Putamen (tissue), 1 donor: ENCODE measurements at regions not wholly inside any gene's neighbourhood (a gene's known extent, or its start where the extent isn't known, plus 50 kb on each side); places are given as distances from the start of the nearest gene placed in this dataset.
"Not testable (repeated sequence)": the region's sequence is repeated elsewhere in the genome, so short reads cannot be mapped to it uniquely, and the experiment has no call there.

Experiments
- DNase-seq: peaks from one replicate; pipeline ENCODE4 v3.0.0-alpha.2; 2016; ENCODE audit warnings: low spot score

DNA sequence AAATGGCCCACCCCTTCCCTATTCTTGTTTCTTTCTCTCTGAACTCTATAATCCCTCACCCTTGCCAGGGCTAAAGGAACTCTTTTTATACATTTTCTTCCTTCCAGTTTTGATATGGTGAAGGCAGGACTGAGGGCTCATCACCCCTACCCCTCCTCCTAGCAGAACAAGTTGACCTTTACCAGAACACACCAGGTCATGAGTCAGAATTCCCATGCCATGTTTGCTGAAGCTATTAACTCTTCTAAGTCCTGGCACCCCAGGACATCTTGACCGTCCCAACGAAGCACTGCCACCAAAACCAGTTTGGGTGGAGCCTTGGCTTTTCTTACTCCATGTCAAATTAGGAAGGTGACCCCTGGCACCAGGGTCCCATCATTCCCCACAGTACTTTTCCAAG lies 57.5 kb upstream of the DYNLT3 start:
- no peak for DNase-seq

GRCh38 chrX:37905436-37906147 lies 58.2 kb upstream of the DYNLT3 start:
- DNase-seq = no peak

DNA sequence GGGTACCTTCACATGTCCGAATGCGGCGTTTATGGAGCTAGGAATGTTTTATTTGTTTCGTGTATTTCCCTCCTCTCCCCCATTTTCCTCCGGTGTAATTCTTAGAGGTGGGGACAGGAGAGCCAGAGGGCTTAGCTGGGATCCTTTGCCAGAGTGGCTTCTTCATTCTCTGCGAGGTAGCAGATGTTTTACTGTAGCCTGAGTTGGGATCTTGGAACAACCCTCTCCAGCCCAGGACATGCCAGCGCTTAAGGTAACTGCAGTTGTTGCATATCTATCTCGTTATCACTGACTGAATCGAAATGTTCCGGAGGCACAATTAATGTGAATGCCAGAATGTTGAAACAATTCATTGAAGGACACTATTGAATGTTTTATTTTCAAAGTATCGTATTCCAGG lies 59.0 kb upstream of the DYNLT3 start:
- no peak for DNase-seq

DNA sequence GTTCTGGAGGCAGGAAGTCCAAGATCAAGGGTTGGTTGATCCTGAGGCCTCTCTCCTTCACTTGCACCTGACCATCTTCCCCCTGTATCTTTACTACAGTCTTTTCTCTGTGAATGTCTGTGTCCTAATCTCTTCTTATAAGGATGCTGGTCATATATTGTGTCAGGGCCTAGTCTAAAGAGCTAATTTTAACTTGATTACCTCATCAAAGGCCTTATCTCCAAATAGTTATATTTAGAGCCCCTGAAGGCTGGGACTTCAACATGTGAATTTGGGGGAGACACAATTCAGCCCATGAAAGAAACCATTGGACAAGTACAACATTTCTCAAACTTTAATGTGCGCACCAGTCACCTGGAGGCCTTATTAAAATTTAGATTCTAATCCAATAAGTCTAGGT lies 62.8 kb upstream of the DYNLT3 start:
- no peak for DNase-seq

- DNase-seq = no peak
Measured at GRCh38 chrX:37912304-37912703, 64.9 kb upstream of the DYNLT3 start.

DNA sequence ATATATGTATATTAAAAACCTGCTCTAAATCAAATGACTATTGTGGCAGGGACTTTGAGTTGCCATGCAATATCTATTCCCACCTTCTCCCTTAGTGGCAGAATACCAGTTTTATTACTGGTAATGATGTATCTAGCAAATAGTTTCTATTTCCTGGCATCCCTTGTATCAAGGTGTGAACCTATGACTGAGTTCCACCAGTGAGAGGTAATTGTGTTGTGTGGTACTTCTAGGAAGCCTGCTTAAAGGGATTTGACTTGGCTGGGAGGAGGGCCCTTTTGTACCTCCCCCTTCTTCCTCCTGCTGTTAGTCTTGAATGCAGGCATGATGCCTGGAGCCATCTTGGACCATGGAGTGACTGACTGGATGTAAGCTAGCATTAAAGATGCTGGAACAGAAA lies 65.4 kb upstream of the DYNLT3 start:
- no peak for DNase-seq

GRCh38 chrX:37918168-37918567 lies 70.8 kb upstream of the DYNLT3 start:
- DNase-seq = no peak

DNA sequence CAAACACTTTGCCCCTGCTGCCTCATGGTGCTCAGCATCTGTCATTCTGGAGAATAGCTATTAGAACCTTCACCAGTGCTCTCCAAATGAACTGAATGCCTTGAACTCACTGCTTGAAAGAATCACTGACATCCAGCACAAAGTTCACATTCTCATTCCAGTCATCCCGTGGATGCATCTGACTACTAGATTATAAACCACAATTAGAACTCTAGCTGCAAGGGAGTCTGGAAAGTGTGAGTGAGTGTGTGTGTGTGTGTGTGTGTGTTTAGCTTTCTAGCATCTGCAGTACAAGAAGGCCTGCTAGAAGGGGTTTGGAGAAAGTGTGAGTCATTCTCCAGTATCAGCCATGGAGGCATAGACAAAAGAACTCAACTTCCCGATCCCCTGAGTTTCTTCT lies 71.3 kb upstream of the DYNLT3 start:
- DNase-seq = no peak

DNA sequence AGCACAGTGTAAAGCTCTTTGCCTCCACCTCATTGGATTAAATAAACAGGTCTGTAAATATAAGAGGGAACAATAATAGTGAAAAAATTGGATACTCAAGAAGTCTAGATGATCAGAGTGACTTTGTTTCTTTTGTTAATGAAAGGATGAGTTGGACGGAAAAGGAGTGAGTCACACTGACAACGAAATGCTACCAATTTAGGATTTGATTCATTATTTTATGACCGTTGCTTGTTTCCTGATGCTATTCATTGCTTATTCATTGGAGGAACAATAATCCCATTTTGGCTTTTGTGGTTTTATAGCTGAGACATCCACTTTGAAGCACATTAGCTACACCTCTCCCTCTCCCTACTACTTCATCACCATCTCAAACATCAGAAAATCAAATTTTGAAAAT lies 74.4 kb upstream of the DYNLT3 start:
- no peak for DNase-seq

DNA sequence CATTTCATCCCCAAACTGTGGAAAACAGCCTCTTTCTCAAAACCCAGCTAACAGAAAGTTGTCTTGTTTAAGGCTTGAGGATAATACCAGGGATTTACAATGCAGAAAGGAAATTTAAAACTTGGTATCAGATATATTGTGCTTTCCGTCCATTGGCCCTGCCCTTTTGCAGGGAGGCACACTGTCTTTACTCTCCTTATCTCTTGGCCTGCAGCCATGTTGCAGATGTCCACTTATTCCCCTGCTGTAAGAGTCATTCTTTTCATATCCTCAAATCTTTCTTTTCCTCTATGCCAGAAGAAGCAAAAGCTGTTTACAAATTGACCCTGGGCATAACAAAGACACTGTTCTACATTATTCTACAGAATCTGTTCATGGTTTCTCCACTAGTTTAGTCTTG lies 75.6 kb upstream of the DYNLT3 start:
- no peak for DNase-seq

- not testable (repeated sequence) for DNase-seq
Measured at GRCh38 chrX:37925761-37926160, 78.4 kb upstream of the DYNLT3 start.

DNA sequence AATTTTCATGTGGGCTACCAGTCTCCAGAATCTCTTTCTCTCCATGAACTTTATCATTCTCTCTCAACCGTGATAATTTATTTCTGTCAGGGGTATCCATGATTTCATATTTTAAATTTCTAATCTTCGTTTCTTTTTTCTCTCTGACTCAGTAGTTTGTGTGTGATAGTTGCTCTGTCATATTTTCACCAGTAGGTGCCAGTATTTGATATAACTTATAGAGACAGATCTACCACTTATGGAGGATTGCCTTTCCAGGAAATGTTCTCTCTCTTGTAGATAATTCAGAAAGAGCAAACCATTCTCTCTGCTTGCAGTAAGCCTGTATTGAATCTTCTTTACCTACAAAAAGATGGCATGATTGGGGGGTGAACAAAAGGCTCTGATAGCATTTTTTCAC lies 79.3 kb upstream of the DYNLT3 start:
- DNase-seq = no peak

DNA sequence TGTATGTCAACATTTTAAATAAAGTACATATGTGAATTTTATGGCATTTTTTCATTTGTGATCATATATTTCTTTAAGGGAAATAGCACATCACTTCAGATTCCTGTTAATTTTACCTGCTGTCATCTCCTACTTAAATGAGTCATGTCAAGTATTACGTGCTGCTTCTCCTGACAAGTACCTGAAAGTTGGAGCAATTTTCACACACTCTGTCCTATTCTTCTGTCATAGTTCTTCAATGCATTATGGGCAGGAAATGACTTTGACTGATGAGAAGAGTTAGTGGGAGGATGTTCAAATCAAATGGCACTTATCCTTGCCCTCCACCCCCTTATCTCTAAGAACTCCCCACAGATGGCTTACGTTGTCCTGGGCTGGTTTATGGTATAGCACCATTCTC lies 64.2 kb upstream of the SYTL5 start:
- DNase-seq = peak; percentile 42

GRCh38 chrX:37943554-37944344 lies 62.6 kb upstream of the SYTL5 start:
- DNase-seq = no peak

DNA sequence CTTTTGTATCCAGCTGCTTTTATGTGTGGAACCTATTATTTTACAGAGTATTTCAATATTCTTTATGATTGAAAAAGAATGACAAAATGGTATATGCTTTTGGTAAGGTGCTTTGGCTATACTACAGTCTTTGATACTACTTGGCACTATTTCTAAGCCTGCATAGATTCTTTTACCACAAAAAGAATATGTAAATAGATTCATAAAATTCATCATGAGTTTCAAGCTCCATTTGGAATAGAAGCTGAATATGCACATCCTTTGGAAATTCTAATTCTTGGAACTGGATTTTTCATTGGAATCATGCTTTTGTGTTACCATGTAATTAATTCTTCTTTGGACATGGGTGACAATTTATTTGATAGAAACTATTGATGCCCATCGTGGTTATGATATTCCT lies 60.2 kb upstream of the SYTL5 start:
- no peak for DNase-seq

- DNase-seq = no peak
Measured at GRCh38 chrX:37955273-37955672, 51.1 kb upstream of the SYTL5 start.

- no peak for DNase-seq
Measured at GRCh38 chrX:37956223-37956622, 50.1 kb upstream of the SYTL5 start.
